CD4-positive, CD25-positive, alpha-beta regulatory T cell (primary cell): ENCODE measurements at regions not wholly inside any gene's neighbourhood (a gene's known extent, or its start where the extent isn't known, plus 50 kb on each side); places are given as distances from the start of the nearest gene placed in this dataset.
"Not testable (repeated sequence)": the region's sequence is repeated elsewhere in the genome, so short reads cannot be mapped to it uniquely, and the experiment has no call there.

ENCODE experiments used
- ATAC-seq, 2 donors: fragments of 150-1000 bp; cut with Tn5 transposase; one replicate each; pipeline ENCODE4 v1.10.0; 2021; ENCODE audit warnings: low read depth in 2 of 2, moderate number of reproducible peaks in 2 of 2, moderate library complexity in 1 of 2
- DNase-seq, 3 donors: peaks; one replicate each; pipeline versions ENCODE4 v3.0.0 to v3.0.0-alpha.2; 2012 to 2022; ENCODE audit warnings: mixed read lengths in 1 of 3
- H3K27ac ChIP-seq: one replicate; pipeline ENCODE4 v1.7.0; 2013; ENCODE audit warnings: mild to moderate bottlenecking, low read length; ENCODE audit not compliant: insufficient read depth, poor library complexity, severe bottlenecking
- H3K27me3 ChIP-seq: one replicate; pipeline ENCODE4 v1.7.0; 2013; ENCODE audit warnings: low read length; ENCODE audit not compliant: control insufficient read depth, insufficient read depth
- H3K36me3 ChIP-seq: one replicate; pipeline ENCODE4 v1.7.0; 2013; ENCODE audit warnings: mild to moderate bottlenecking, low read length, moderate library complexity; ENCODE audit not compliant: control insufficient read depth, insufficient read depth
- H3K4me1 ChIP-seq: 2 replicates; pipeline ENCODE4 v1.7.0; 2013; ENCODE audit warnings: mild to moderate bottlenecking, low read length; ENCODE audit not compliant: insufficient read depth, control insufficient read depth, poor library complexity, severe bottlenecking
- H3K4me3 ChIP-seq: one replicate; pipeline ENCODE4 v1.7.0; 2013; ENCODE audit warnings: low read depth, mild to moderate bottlenecking, low read length, moderate library complexity
- H3K9me3 ChIP-seq, 2 experiments: 1 replicate in 1 of 2; 2 replicates in 1 of 2; pipeline ENCODE4 v1.7.0; 2013; ENCODE audit warnings: low read length in 2 of 2, mild to moderate bottlenecking in 1 of 2, moderate library complexity in 1 of 2; ENCODE audit not compliant: control insufficient read depth in 2 of 2
- H3K27ac Mint-ChIP-seq, 3 donors: one replicate each; pipeline ENCODE4 v1.8.0; 2020 to 2022; ENCODE audit warnings: mild to moderate bottlenecking in 3 of 3, mixed read lengths in 3 of 3, moderate library complexity in 2 of 3
- H3K27me3 Mint-ChIP-seq: one replicate; pipeline ENCODE4 v1.8.0; 2022; ENCODE audit warnings: mild to moderate bottlenecking, mixed read lengths
- H3K36me3 Mint-ChIP-seq: one replicate; pipeline ENCODE4 v1.8.0; 2020; ENCODE audit warnings: mixed read lengths
- H3K4me1 Mint-ChIP-seq, 4 donors: one replicate each; pipeline ENCODE4 v1.8.0; 2020 to 2022; ENCODE audit warnings: mixed read lengths in 4 of 4, mild to moderate bottlenecking in 1 of 4
- H3K4me3 Mint-ChIP-seq, 4 donors: one replicate each; pipeline ENCODE4 v1.8.0; 2020 to 2022; ENCODE audit warnings: mild to moderate bottlenecking in 4 of 4, mixed read lengths in 4 of 4, moderate library complexity in 3 of 4
- H3K9me3 Mint-ChIP-seq, 7 donors: one replicate each; pipeline ENCODE4 v1.8.0; 2020 to 2022; ENCODE audit warnings: mixed read lengths in 7 of 7, mild to moderate bottlenecking in 3 of 7, moderate library complexity in 2 of 7

DNA sequence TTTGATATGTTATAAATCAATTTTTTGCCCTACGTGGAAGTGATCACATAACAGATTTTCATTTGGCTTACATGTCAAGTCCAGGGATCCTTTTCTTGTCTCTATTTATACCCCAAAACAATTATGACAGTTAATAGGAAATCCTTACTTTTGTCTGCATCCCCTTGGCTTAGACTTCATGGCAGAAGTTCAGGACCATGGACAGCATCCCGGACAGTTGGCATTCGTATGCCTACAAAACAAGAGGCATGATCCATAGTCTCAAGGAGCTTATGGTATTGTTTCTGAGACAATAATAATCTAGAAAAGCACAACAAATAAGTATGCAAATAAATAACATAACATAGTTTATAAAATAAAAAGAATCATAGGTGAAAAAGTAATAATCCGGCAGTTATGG, 214.3 kb upstream of the GRIA1 start:
- no peak overlapping the region for H3K27ac Mint-ChIP-seq
- H3K27me3 ChIP-seq = no peaks in the 10 kb centered on the region
- ATAC-seq (no peak), DNase-seq (peak in 1 of 3 donors; percentile 3)
- no peaks in the 10 kb centered on the region for H3K27me3 Mint-ChIP-seq
- H3K4me1 ChIP-seq = no peaks in the 10 kb centered on the region
- H3K9me3 Mint-ChIP-seq = peaks cover 0 to 21% (median 5%) of the 10 kb centered on the region in 7 donors
- no peak overlapping the region for H3K4me3 ChIP-seq
- no peak overlapping the region for H3K4me3 Mint-ChIP-seq
- H3K36me3 ChIP-seq = no peaks in the 10 kb centered on the region
- H3K27ac ChIP-seq = no peak overlapping the region
- peaks cover 0 to 3% of the 10 kb centered on the region in 2 experiments for H3K9me3 ChIP-seq
- no peaks in the 10 kb centered on the region for H3K4me1 Mint-ChIP-seq
- H3K36me3 Mint-ChIP-seq = no peaks in the 10 kb centered on the region

GRCh38 chr5:153296251-153296844, 194.1 kb upstream of the GRIA1 start:
- ATAC-seq, DNase-seq, H3K36me3 ChIP-seq, H3K9me3 ChIP-seq, H3K4me3 Mint-ChIP-seq, H3K27ac Mint-ChIP-seq, H3K4me1 ChIP-seq, H3K27me3 Mint-ChIP-seq, H3K36me3 Mint-ChIP-seq, H3K4me1 Mint-ChIP-seq, H3K4me3 ChIP-seq, H3K27me3 ChIP-seq, H3K27ac ChIP-seq: not testable (repeated sequence)
- peaks cover 1 to 12% (median 5%) of the 10 kb centered on the region in 7 donors for H3K9me3 Mint-ChIP-seq

DNA sequence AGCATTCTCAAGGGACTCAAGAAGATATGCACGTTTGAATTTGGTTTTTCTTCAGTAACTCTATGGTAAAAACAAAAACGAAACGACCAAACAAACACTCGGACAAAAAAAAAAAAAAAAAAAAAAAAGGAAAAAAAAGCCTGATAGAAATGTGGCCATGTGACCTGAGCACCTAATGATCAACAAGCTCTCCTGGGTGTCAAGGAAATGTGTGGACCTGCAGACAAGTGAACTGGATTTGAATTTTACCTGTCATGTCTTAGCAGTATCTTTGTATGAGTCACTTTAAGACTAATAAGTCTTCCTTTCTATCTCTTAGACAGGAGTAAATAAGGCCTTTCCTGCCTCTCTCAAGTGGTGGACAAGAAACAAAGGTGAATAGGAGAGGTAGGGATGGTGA, 190.6 kb upstream of the GRIA1 start:
- no peaks in the 10 kb centered on the region for H3K27me3 Mint-ChIP-seq
- H3K9me3 Mint-ChIP-seq = peaks cover 1 to 13% (median 7%) of the 10 kb centered on the region in 7 donors
- ATAC-seq (no peak), DNase-seq (no peak)
- Histone ChIP-seq H3K36me3 (no peaks in the 10 kb centered on the region), H3K4me1 (no peaks in the 10 kb centered on the region), H3K9me3 (no peaks in the 10 kb centered on the region), H3K27ac (no peak overlapping the region), H3K27me3 (no peaks in the 10 kb centered on the region), H3K4me3 (no peak overlapping the region)
- H3K4me3 Mint-ChIP-seq = no peak overlapping the region
- H3K27ac Mint-ChIP-seq = no peak overlapping the region
- no peaks in the 10 kb centered on the region for H3K36me3 Mint-ChIP-seq
- H3K4me1 Mint-ChIP-seq = no peaks in the 10 kb centered on the region

GRCh38 chr5:153308282-153308681, 182.2 kb upstream of the GRIA1 start:
- Mint-ChIP-seq H3K36me3 (no peaks in the 10 kb centered on the region), H3K27me3 (no peaks in the 10 kb centered on the region), H3K9me3 (peaks cover 3 to 11% (median 5%) of the 10 kb centered on the region in 7 donors), H3K4me1 (no peaks in the 10 kb centered on the region), H3K4me3 (no peak overlapping the region), H3K27ac (no peak overlapping the region)
- no peak overlapping the region for H3K4me3 ChIP-seq
- no peak for ATAC-seq
- no peaks in the 10 kb centered on the region for H3K27me3 ChIP-seq
- no peak for DNase-seq
- no peaks in the 10 kb centered on the region for H3K36me3 ChIP-seq
- no peaks in the 10 kb centered on the region for H3K4me1 ChIP-seq
- no peak overlapping the region for H3K27ac ChIP-seq
- H3K9me3 ChIP-seq = no peaks in the 10 kb centered on the region

DNA sequence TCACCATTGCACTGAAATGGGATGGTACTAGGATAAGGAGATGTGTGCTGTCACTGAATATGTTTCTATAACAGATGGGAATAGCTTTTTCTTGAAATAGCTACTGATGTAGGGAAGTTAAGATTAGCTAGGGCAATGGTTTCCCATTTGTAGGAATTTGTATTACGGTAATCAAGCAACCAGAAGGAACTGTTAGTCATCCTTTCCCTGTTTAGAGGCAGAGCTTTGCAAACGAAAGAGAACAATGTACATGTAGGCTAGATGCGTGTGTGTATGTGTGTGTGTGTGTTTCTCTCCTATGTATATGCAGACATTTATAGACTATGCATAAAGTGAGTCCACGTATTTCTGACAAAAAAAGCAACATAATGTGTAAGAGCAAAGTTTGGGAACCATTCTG, 171.9 kb upstream of the GRIA1 start:
- no peak overlapping the region for H3K27ac Mint-ChIP-seq
- H3K4me1 Mint-ChIP-seq = no peaks in the 10 kb centered on the region
- no peaks in the 10 kb centered on the region for H3K36me3 Mint-ChIP-seq
- ATAC-seq (no peak), DNase-seq (no peak)
- no peaks in the 10 kb centered on the region for H3K4me1 ChIP-seq
- H3K9me3 ChIP-seq = no peaks in the 10 kb centered on the region
- peaks cover 0 to 15% (median 2%) of the 10 kb centered on the region in 7 donors for H3K9me3 Mint-ChIP-seq
- no peak overlapping the region for H3K27ac ChIP-seq
- no peaks in the 10 kb centered on the region for H3K27me3 ChIP-seq
- H3K36me3 ChIP-seq = no peaks in the 10 kb centered on the region
- no peak overlapping the region for H3K4me3 ChIP-seq
- H3K27me3 Mint-ChIP-seq = no peaks in the 10 kb centered on the region
- no peak overlapping the region for H3K4me3 Mint-ChIP-seq

DNA sequence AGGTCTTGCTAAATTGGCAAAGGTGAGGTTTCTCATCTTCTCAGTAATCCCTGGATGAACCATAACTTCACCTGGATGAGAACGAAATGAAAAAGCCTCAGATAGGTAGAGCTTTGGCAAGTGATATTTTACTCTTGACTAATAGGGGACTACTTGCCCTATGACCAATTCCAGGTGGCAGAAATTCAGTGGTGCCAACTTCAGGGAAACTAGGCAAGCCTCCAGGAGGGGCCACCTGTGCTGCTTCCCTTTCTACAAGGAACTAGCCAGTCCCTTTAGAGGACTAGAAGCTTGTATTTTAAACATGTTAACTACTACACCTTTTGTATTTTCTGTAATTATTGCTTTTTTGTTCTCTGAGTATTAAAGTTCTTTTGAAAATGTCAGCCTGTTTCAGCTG, 169.0 kb upstream of the GRIA1 start:
- no peaks in the 10 kb centered on the region for H3K4me1 Mint-ChIP-seq
- H3K27me3 Mint-ChIP-seq = no peaks in the 10 kb centered on the region
- H3K9me3 Mint-ChIP-seq = peaks cover 0 to 15% (median 2%) of the 10 kb centered on the region in 7 donors
- Histone ChIP-seq H3K4me1 (no peaks in the 10 kb centered on the region), H3K9me3 (no peaks in the 10 kb centered on the region), H3K27me3 (no peaks in the 10 kb centered on the region), H3K4me3 (no peak overlapping the region), H3K27ac (no peak overlapping the region), H3K36me3 (no peaks in the 10 kb centered on the region)
- H3K36me3 Mint-ChIP-seq = no peaks in the 10 kb centered on the region
- ATAC-seq (no peak), DNase-seq (no peak)
- no peak overlapping the region for H3K27ac Mint-ChIP-seq
- no peak overlapping the region for H3K4me3 Mint-ChIP-seq

GRCh38 chr5:153340139-153340538, 150.3 kb upstream of the GRIA1 start:
- Histone ChIP-seq H3K36me3 (no peaks in the 10 kb centered on the region), H3K27ac (no peak overlapping the region), H3K9me3 (peaks cover 0 to 3% of the 10 kb centered on the region in 2 experiments), H3K4me1 (no peaks in the 10 kb centered on the region), H3K27me3 (no peaks in the 10 kb centered on the region), H3K4me3 (no peak overlapping the region)
- Mint-ChIP-seq H3K27me3 (no peaks in the 10 kb centered on the region), H3K27ac (no peak overlapping the region), H3K4me3 (no peak overlapping the region), H3K4me1 (no peaks in the 10 kb centered on the region), H3K9me3 (peaks cover 3 to 6% (median 4%) of the 10 kb centered on the region in 7 donors), H3K36me3 (no peaks in the 10 kb centered on the region)
- no peak for DNase-seq
- ATAC-seq = no peak

- Histone ChIP-seq H3K9me3 (peaks cover 0 to 3% of the 10 kb centered on the region in 2 experiments), H3K4me3 (no peak overlapping the region), H3K4me1 (no peaks in the 10 kb centered on the region), H3K27ac (no peak overlapping the region), H3K27me3 (no peaks in the 10 kb centered on the region), H3K36me3 (no peaks in the 10 kb centered on the region)
- ATAC-seq (no peak), DNase-seq (no peak)
- H3K27me3 Mint-ChIP-seq = no peaks in the 10 kb centered on the region
- H3K9me3 Mint-ChIP-seq = peaks cover 1 to 8% (median 6%) of the 10 kb centered on the region in 7 donors
- no peaks in the 10 kb centered on the region for H3K4me1 Mint-ChIP-seq
- no peak overlapping the region for H3K4me3 Mint-ChIP-seq
- no peaks in the 10 kb centered on the region for H3K36me3 Mint-ChIP-seq
- no peak overlapping the region for H3K27ac Mint-ChIP-seq
Observed at GRCh38 chr5:153340738-153341137, 149.7 kb upstream of the GRIA1 start.
